HepG2 (cell line): ENCODE measurements at regions not wholly inside any gene's neighbourhood (a gene's known extent, or its start where the extent isn't known, plus 50 kb on each side); places are given as distances from the start of the nearest gene placed in this dataset.

ENCODE experiments used
- ATAC-seq: fragments of 200-7000 bp; cut with Tn5 transposase; 3 replicates; pipeline ENCODE4 v1.9.1; 2020; ENCODE audit warnings: mild to moderate bottlenecking, moderate library complexity
- BruUV-seq: library from RNA; stranded (reverse); fragments of 400-500 nt; replicated peaks from 2 replicates; lab custom pipeline; 2021; lab: Mats Ljungman, UMichigan
- CTCF ChIA-PET: fragments of 300-600 bp; formaldehyde crosslinking; extraction: SDS; loops from one replicate; lab custom pipeline; 2021; ENCODE audit warnings: low total read pairs, inconsistent platforms, low intra/inter-chr PET ratio; lab: Yijun Ruan, JAX
- POLR2A ChIA-PET: fragments of 350-600 bp; sonication (Branson Sonifier 250); formaldehyde crosslinking; loops from one replicate; lab custom pipeline; 2020; ENCODE audit warnings: antibody characterized with exemption, inconsistent platforms; lab: Yijun Ruan, JAX
- DNase-seq: peaks from one replicate; pipeline ENCODE4 v3.0.0-alpha.2; 2015; ENCODE audit warnings: low spot score
- FAIRE-seq: peaks from 3 replicates; lab custom pipeline; 2011; peaks lifted over from hg19 to GRCh38; lab: Jason Lieb, UNC
- H2AFZ ChIP-seq: one replicate; pipeline ENCODE4 v1.6.1; 2011; ENCODE audit warnings: low read length, inconsistent platforms
- H3K27ac ChIP-seq: fragments of 300-600 bp; 3 replicates; pipeline ENCODE4 v1.8.0; 2011; ENCODE audit warnings: mixed run types, mild to moderate bottlenecking, mixed read lengths, low read length, inconsistent platforms; ENCODE audit not compliant: insufficient read depth; ENCODE audit errors: extremely low read length
- H3K27me3 ChIP-seq, 2 experiments: fragments of 200-600 bp in 1 of 2; 2 replicates in 1 of 2; 3 replicates in 1 of 2; pipeline versions ENCODE4 v1.6.0 to v1.8.0; 2011; ENCODE audit warnings: low read length in 2 of 2, mild to moderate bottlenecking in 2 of 2, moderate library complexity in 2 of 2, inconsistent platforms in 1 of 2; ENCODE audit not compliant: insufficient read depth in 2 of 2, control insufficient read depth in 1 of 2
- H3K36me3 ChIP-seq, 2 experiments: fragments of 200-600 bp in 1 of 2; replicated peaks in 1 of 2; 2 replicates in 1 of 2; 3 replicates in 1 of 2; pipeline versions ENCODE4 v1.5.1 to v1.8.0; 2011; ENCODE audit warnings: low read length in 2 of 2, inconsistent platforms in 1 of 2; ENCODE audit not compliant: insufficient read depth in 2 of 2, control insufficient read depth in 1 of 2
- H3K4me1 ChIP-seq: 2 replicates; pipeline ENCODE4 v1.5.1; 2012; ENCODE audit warnings: low read length, inconsistent platforms; ENCODE audit not compliant: insufficient read depth
- H3K4me2 ChIP-seq: 2 replicates; pipeline ENCODE4 v1.6.0; 2011; ENCODE audit warnings: low read depth, low read length, inconsistent platforms
- H3K4me3 ChIP-seq, 3 experiments: fragments of 200-600 bp in 1 of 3; sonication (generic), shearing (Covaris generic) in 1 of 3; replicated peaks in 1 of 3; 2 replicates each; pipeline ENCODE4 v1.5.1; 2011 to 2016; ENCODE audit warnings: low read length in 3 of 3, inconsistent platforms in 2 of 3, low read depth in 2 of 3, mild to moderate bottlenecking in 2 of 3, control low read depth in 1 of 3, mixed read lengths in 1 of 3; ENCODE audit not compliant: insufficient read depth in 1 of 3
- H3K79me2 ChIP-seq: one replicate; pipeline ENCODE4 v1.6.1; 2011; ENCODE audit warnings: low read length, inconsistent platforms; ENCODE audit not compliant: insufficient read depth
- H3K9ac ChIP-seq: 2 replicates; pipeline ENCODE4 v1.6.0; 2011; ENCODE audit warnings: mild to moderate bottlenecking, low read depth, low read length, inconsistent platforms; ENCODE audit not compliant: insufficient read depth
- H3K9me3 ChIP-seq: 2 replicates; pipeline ENCODE4 v1.5.1; 2012; ENCODE audit warnings: mild to moderate bottlenecking, low read length
- H4K20me1 ChIP-seq: 2 replicates; pipeline ENCODE4 v1.6.0; 2011; ENCODE audit warnings: inconsistent platforms, mild to moderate bottlenecking, low read length, moderate library complexity; ENCODE audit not compliant: insufficient read depth
- CEBPB ChIP-seq: IDR thresholded peaks from 2 replicates; pipeline ENCODE4 v1.6.1; 2011; ENCODE audit warnings: low read depth, low read length, improper control_type of control experiment, borderline replicate concordance
- NFE2 ChIP-seq: sonication (generic); formaldehyde crosslinking; IDR thresholded peaks from 2 replicates; pipeline ENCODE4 v1.4.0; 2020; ENCODE audit warnings: missing genetic modification reagents
- NR2F2 ChIP-seq: IDR thresholded peaks from 2 replicates; pipeline ENCODE4 v1.6.1; 2012; ENCODE audit warnings: low read depth, inconsistent platforms, borderline replicate concordance
- PRDM10 ChIP-seq: sonication (generic); formaldehyde crosslinking; IDR thresholded peaks from 2 replicates; pipeline ENCODE4 v1.4.0; 2020; ENCODE audit warnings: low read depth, missing genetic modification reagents
- RFX5 ChIP-seq: IDR thresholded peaks from 2 replicates; pipeline ENCODE4 v1.6.1; 2011; ENCODE audit warnings: low read depth, low read length, improper control_type of control experiment
- SP4 ChIP-seq: sonication (generic); formaldehyde crosslinking; IDR thresholded peaks from 2 replicates; pipeline ENCODE4 v1.8.1; 2023; ENCODE audit warnings: mild to moderate bottlenecking, missing genetic modification reagents
- SRF ChIP-seq: IDR thresholded peaks from 2 replicates; pipeline ENCODE4 v1.6.1; 2011; ENCODE audit warnings: mild to moderate bottlenecking, low read depth, low read length, moderate library complexity
- TP53 ChIP-seq: sonication (generic); formaldehyde crosslinking; conservative IDR thresholded peaks from 2 replicates; pipeline ENCODE4 v1.4.0; 2020; ENCODE audit warnings: missing genetic modification reagents
- ZNF570 ChIP-seq: sonication (generic); formaldehyde crosslinking; IDR thresholded peaks from 2 replicates; pipeline ENCODE4 v1.4.0; 2020; ENCODE audit warnings: mild to moderate bottlenecking, missing genetic modification reagents, borderline replicate concordance
- WGBS: methylation state at CpG from one replicate; pipeline ENCODE4 v1.1.6; 2017; ENCODE audit warnings: low lambda C conversion rate; 5-methylcytosine and 5-hydroxymethylcytosine counted together
- in situ Hi-C: cut with HindIII; loops from 2 replicates; pipeline ENCODE4 v1.10.0; 2017; ENCODE audit warnings: low pct_unique_long_range_greater_than_20kb; ENCODE audit not compliant: extremely low pct_ligation_motif_present
- intact Hi-C: fragments of 100-400 bp; cut with micrococcal nuclease; formaldehyde crosslinking; loops from one replicate; pipeline ENCODE4 v1.10.0; 2022; ENCODE audit not compliant: unreplicated experiment
- TF ChIP-seq, protein P1 (sequence below): sonication (generic); formaldehyde crosslinking; conservative IDR thresholded peaks from 2 replicates; pipeline ENCODE4 v1.5.0; 2020; ENCODE audit warnings: missing genetic modification reagents

DNA sequence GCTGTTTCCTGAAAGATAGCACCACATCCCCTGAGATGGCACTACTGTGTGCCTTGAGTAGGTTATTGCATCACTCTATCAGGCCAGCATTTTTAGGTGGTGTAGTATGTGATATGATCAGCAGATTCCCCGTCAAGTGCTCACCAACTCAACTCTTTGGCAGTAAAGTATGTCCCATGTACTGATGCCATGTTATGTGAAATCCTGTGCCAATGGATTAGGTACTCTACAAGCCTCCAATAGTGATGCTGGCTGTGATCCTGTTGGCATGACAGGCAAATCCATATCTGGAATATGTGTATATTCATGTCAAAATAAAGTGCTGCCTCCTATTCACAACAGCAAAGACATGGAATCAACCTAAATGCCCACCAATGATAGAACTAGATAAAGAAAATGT is 137.2 kb upstream of the CAMK1G start:
- Histone ChIP-seq H3K4me2 (no peak overlapping the region), H3K4me3 (no peak overlapping the region), H3K79me2 (no peaks in the 10 kb centered on the region), H4K20me1 (no peaks in the 10 kb centered on the region), H2AFZ (no peak overlapping the region), H3K9ac (no peak overlapping the region), H3K27ac (no peak overlapping the region), H3K4me1 (no peaks in the 10 kb centered on the region), H3K9me3 (no peaks in the 10 kb centered on the region), H3K36me3 (no peaks in the 10 kb centered on the region), H3K27me3 (no peaks in the 10 kb centered on the region)
- intact Hi-C loops (no loop called here), in situ Hi-C loops (no loop called here)
- ATAC-seq (no peak), DNase-seq (no peak), FAIRE-seq (no peak)
- ChIA-PET CTCF (no interaction called here), POLR2A (no interaction called here)
- WGBS = 0% methylated on average over 1 of the region's 1 CpG
- BruUV-seq = no TSS peak
- no peak for TF ChIP-seq NFE2 (CRISPR knock-in tag)
- TF ChIP-seq CEBPB = peak; percentile 17; the same call in 1 of the 2 replicates

GRCh38 chr1:209454340-209454994 is 129.0 kb upstream of the CAMK1G start:
- CTCF ChIA-PET = no interaction called here
- H3K9me3 ChIP-seq = no peaks in the 10 kb centered on the region
- H2AFZ ChIP-seq = no peak overlapping the region
- 13% methylated on average over 2 of the region's 2 CpGs for WGBS
- BruUV-seq = no TSS peak
- intact Hi-C loops = no loop called here
- H4K20me1 ChIP-seq = no peaks in the 10 kb centered on the region
- no peak for DNase-seq
- POLR2A ChIA-PET = no interaction called here
- no peak for FAIRE-seq
- H3K4me1 ChIP-seq = no peaks in the 10 kb centered on the region
- H3K4me2 ChIP-seq = no peak overlapping the region
- no peak for ATAC-seq
- H3K4me3 ChIP-seq = no peak overlapping the region
- H3K36me3 ChIP-seq = no peaks in the 10 kb centered on the region
- no peak overlapping the region for H3K9ac ChIP-seq
- no peak overlapping the region for H3K27ac ChIP-seq
- in situ Hi-C loops = no loop called here
- H3K27me3 ChIP-seq = no peaks in the 10 kb centered on the region; a peak in 1 of 5 replicates
- H3K79me2 ChIP-seq = no peaks in the 10 kb centered on the region
- no peak for TF ChIP-seq ZNF570 (CRISPR knock-in tag)
- TF ChIP-seq, protein P1, sequence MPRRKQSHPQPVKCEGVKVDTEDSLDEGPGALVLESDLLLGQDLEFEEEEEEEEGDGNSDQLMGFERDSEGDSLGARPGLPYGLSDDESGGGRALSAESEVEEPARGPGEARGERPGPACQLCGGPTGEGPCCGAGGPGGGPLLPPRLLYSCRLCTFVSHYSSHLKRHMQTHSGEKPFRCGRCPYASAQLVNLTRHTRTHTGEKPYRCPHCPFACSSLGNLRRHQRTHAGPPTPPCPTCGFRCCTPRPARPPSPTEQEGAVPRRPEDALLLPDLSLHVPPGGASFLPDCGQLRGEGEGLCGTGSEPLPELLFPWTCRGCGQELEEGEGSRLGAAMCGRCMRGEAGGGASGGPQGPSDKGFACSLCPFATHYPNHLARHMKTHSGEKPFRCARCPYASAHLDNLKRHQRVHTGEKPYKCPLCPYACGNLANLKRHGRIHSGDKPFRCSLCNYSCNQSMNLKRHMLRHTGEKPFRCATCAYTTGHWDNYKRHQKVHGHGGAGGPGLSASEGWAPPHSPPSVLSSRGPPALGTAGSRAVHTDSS (CRISPR knock-in tag) = no peak
- TF ChIP-seq PRDM10 (CRISPR knock-in tag) = no peak
- no peak for TF ChIP-seq SP4
- TF ChIP-seq RFX5 = no peak
- no peak for TF ChIP-seq SRF
- TF ChIP-seq NR2F2 = no peak
- TF ChIP-seq TP53 (CRISPR knock-in tag) = no peak
